GM12878 (cell line): ENCODE measurements at regions not wholly inside any gene's neighbourhood (a gene's known extent, or its start where the extent isn't known, plus 50 kb on each side); places are given as distances from the start of the nearest gene placed in this dataset.

Experiments
- ATAC-seq: fragments of 200-7000 bp; cut with Tn5 transposase; 3 replicates; pipeline ENCODE4 v1.9.1; 2020; ENCODE audit warnings: mild to moderate bottlenecking, moderate library complexity
- BruUV-seq: library from RNA; stranded (reverse); fragments of 400-500 nt; replicated peaks from 2 replicates; lab custom pipeline; 2021; lab: Mats Ljungman, UMichigan
- CTCF ChIA-PET: fragments of 300-600 bp; sonication (Branson Sonifier 250); formaldehyde crosslinking; extraction: SDS; loops from one replicate; lab custom pipeline; 2021; ENCODE audit warnings: inconsistent platforms; lab: Yijun Ruan, JAX
- POLR2A ChIA-PET: fragments of 350-600 bp; formaldehyde crosslinking; extraction: SDS; loops from one replicate; lab custom pipeline; 2021; ENCODE audit warnings: inconsistent platforms; lab: Charles Lee
- RAD21 ChIA-PET: fragments of 300-600 bp; sonication (Branson Sonifier 250); formaldehyde crosslinking; loops from one replicate; lab custom pipeline; 2023; ENCODE audit warnings: antibody characterized with exemption; ENCODE audit not compliant: unreplicated experiment; lab: Charles Lee
- SMC1A ChIA-PET: fragments of 300-600 bp; sonication (Branson Sonifier 250); formaldehyde crosslinking; loops from one replicate; lab custom pipeline; 2023; ENCODE audit not compliant: unreplicated experiment, uncharacterized antibody; lab: Charles Lee
- DNase-seq: peaks from one replicate; pipeline ENCODE4 v3.0.0-alpha.2; 2011; ENCODE audit warnings: low read depth, low spot score
- FAIRE-seq: peaks from 3 replicates; lab custom pipeline; 2011; peaks lifted over from hg19 to GRCh38; lab: Jason Lieb, UNC
- H2AFZ ChIP-seq: 2 replicates; pipeline ENCODE4 v1.6.0; 2011; ENCODE audit warnings: low read depth, low read length, control low read depth; ENCODE audit not compliant: control insufficient read depth
- H3K27ac ChIP-seq: 2 replicates; pipeline ENCODE4 v1.5.1; 2011; ENCODE audit warnings: control low read depth; ENCODE audit not compliant: control insufficient read depth, insufficient read depth
- H3K27me3 ChIP-seq, 2 experiments: replicated peaks in 1 of 2; 2 replicates each; pipeline versions ENCODE4 v1.6.0 to v1.6.1; 2011; ENCODE audit warnings: low read length in 1 of 2; ENCODE audit not compliant: control insufficient read depth in 2 of 2, insufficient read depth in 2 of 2
- H3K36me3 ChIP-seq, 2 experiments: 2 replicates each; pipeline ENCODE4 v1.5.1; 2011; ENCODE audit warnings: low read length in 1 of 2; ENCODE audit not compliant: control insufficient read depth in 2 of 2, insufficient read depth in 2 of 2
- H3K4me1 ChIP-seq: 2 replicates; pipeline ENCODE4 v1.6.1; 2011; ENCODE audit warnings: mild to moderate bottlenecking, low read length, moderate library complexity, mixed read lengths; ENCODE audit not compliant: control insufficient read depth, insufficient read depth
- H3K4me2 ChIP-seq: 2 replicates; pipeline ENCODE4 v1.6.0; 2011; ENCODE audit warnings: control low read depth; ENCODE audit not compliant: control insufficient read depth, insufficient read depth
- H3K4me3 ChIP-seq: fragments of 200-600 bp; sonication (generic); 2 replicates; pipeline ENCODE4 v1.5.1; 2016
- H3K79me2 ChIP-seq: 2 replicates; pipeline ENCODE4 v1.6.0; 2011; ENCODE audit warnings: low read length; ENCODE audit not compliant: control insufficient read depth, insufficient read depth
- H3K9ac ChIP-seq: 2 replicates; pipeline ENCODE4 v1.8.0; 2011; ENCODE audit warnings: low read length, control low read depth, mixed read lengths; ENCODE audit not compliant: control insufficient read depth, insufficient read depth
- H3K9me3 ChIP-seq: replicated peaks from 3 replicates; pipeline ENCODE4 v1.5.1; 2011; ENCODE audit warnings: mild to moderate bottlenecking, low read length; ENCODE audit not compliant: control insufficient read depth, insufficient read depth
- H4K20me1 ChIP-seq: 2 replicates; pipeline ENCODE4 v1.6.0; 2011; ENCODE audit not compliant: control insufficient read depth, insufficient read depth
- BCL3 ChIP-seq: IDR thresholded peaks from 2 replicates; pipeline ENCODE4 v1.6.1; 2011; ENCODE audit warnings: borderline replicate concordance, low read depth, mild to moderate bottlenecking, moderate library complexity, low read length; ENCODE audit not compliant: insufficient read depth, poor library complexity, severe bottlenecking
- CBX3 ChIP-seq: fragments of 200-600 bp; sonication (generic); IDR thresholded peaks from 2 replicates; pipeline ENCODE4 v1.6.1; 2016; ENCODE audit warnings: low read depth, borderline replicate concordance
- EGR1 ChIP-seq, 2 experiments: IDR thresholded peaks; 1 replicate in 1 of 2; 2 replicates in 1 of 2; pipeline ENCODE4 v1.6.1; 2011 to 2012; ENCODE audit warnings: low read depth in 2 of 2, low read length in 2 of 2, borderline replicate concordance in 1 of 2, mild to moderate bottlenecking in 1 of 2, moderate library complexity in 1 of 2
- ESRRA ChIP-seq: IDR thresholded peaks from 2 replicates; pipeline ENCODE4 v1.6.1; 2012; ENCODE audit warnings: mild to moderate bottlenecking, low read length, improper control_type of control experiment
- IRF3 ChIP-seq: fragments of 450-650 bp; IDR thresholded peaks from 2 replicates; pipeline ENCODE4 v1.6.1; 2014; ENCODE audit warnings: mild to moderate bottlenecking
- IRF5 ChIP-seq: fragments of 450-650 bp; IDR thresholded peaks from 2 replicates; pipeline ENCODE4 v1.6.1; 2017; ENCODE audit warnings: borderline replicate concordance
- LARP7 ChIP-seq: fragments of 450-650 bp; IDR thresholded peaks from 2 replicates; pipeline ENCODE4 v1.6.1; 2017; ENCODE audit warnings: mild to moderate bottlenecking
- MAX ChIP-seq: IDR thresholded peaks from 2 replicates; pipeline ENCODE4 v1.6.1; 2012; ENCODE audit warnings: low read depth, low read length, improper control_type of control experiment
- MXI1 ChIP-seq: fragments of 150-350 bp; IDR thresholded peaks from 2 replicates; pipeline ENCODE4 v1.6.1; 2011; ENCODE audit warnings: low read depth, mild to moderate bottlenecking, inconsistent platforms, low read length, improper control_type of control experiment
- NBN ChIP-seq: fragments of 450-650 bp; IDR thresholded peaks from 2 replicates; pipeline ENCODE4 v1.6.1; 2016
- NFIC ChIP-seq: IDR thresholded peaks from 2 replicates; pipeline ENCODE4 v1.6.1; 2012; ENCODE audit warnings: low read depth, mild to moderate bottlenecking, inconsistent platforms, low read length, moderate library complexity
- PAX8 ChIP-seq: fragments of 450-650 bp; IDR thresholded peaks from 2 replicates; pipeline ENCODE4 v1.6.1; 2017; ENCODE audit warnings: mild to moderate bottlenecking, moderate library complexity
- RB1 ChIP-seq: fragments of 450-650 bp; formaldehyde crosslinking; IDR thresholded peaks from 2 replicates; pipeline ENCODE4 v1.6.1; 2017; ENCODE audit warnings: mild to moderate bottlenecking, borderline replicate concordance
- SMARCA5 ChIP-seq: fragments of 450-650 bp; IDR thresholded peaks from 2 replicates; pipeline ENCODE4 v1.6.1; 2017; ENCODE audit warnings: mild to moderate bottlenecking
- SUPT20H ChIP-seq: IDR thresholded peaks from 2 replicates; pipeline ENCODE4 v1.6.1; 2011; ENCODE audit warnings: low read depth, mild to moderate bottlenecking, low read length, moderate library complexity, borderline replicate concordance; ENCODE audit not compliant: control insufficient read depth
- TCF12 ChIP-seq: IDR thresholded peaks from 2 replicates; pipeline ENCODE4 v1.6.1; 2011; ENCODE audit warnings: low read depth, mild to moderate bottlenecking, low read length
- ZNF622 ChIP-seq: fragments of 450-650 bp; IDR thresholded peaks from 2 replicates; pipeline ENCODE4 v1.6.1; 2017; ENCODE audit warnings: mild to moderate bottlenecking, inconsistent platforms
- WGBS: methylation state at CpG from one replicate; pipeline ENCODE4 v1.1.6; 2016; ENCODE audit warnings: low lambda C conversion rate; ENCODE audit not compliant: insufficient replicate concordance, insufficient coverage; ENCODE audit errors: missing lambda C conversion rate; 5-methylcytosine and 5-hydroxymethylcytosine counted together
- in situ Hi-C: fragments of 300-500 bp; cut with MboI; formaldehyde crosslinking; loops from 9 replicates; pipeline ENCODE4 v1.14.3; 2018; ENCODE audit warnings: mixed read lengths
- intact Hi-C: fragments of 100-400 bp; cut with micrococcal nuclease; formaldehyde crosslinking; loops from one replicate; pipeline ENCODE4 v1.14.2; 2022; ENCODE audit not compliant: unreplicated experiment

GRCh38 chr1:38178216-38178615 lies 131.6 kb upstream of the POU3F1 start:
- ChIA-PET POLR2A (no interaction called here), CTCF (no interaction called here), SMC1A (no interaction called here), RAD21 (no interaction called here)
- WGBS: 68% methylated on average over 6 of the region's 6 CpGs
- FAIRE-seq (no peak), DNase-seq (no peak), ATAC-seq (no peak)
- Histone ChIP-seq H3K36me3 (no peaks in the 10 kb centered on the region), H3K9me3 (no peaks in the 10 kb centered on the region; the same call in 2 of the 3 replicates), H4K20me1 (no peaks in the 10 kb centered on the region), H3K4me3 (no peak overlapping the region), H2AFZ (no peak overlapping the region), H3K27ac (no peak overlapping the region), H3K4me2 (no peak overlapping the region), H3K4me1 (peaks cover 18% of the 10 kb centered on the region), H3K27me3 (no peaks in the 10 kb centered on the region), H3K79me2 (no peaks in the 10 kb centered on the region), H3K9ac (no peak overlapping the region)
- intact Hi-C loops (loop anchor here (10.0 kb wide), 1 partner anchor 297 kb away; no protein-coding TSS in a partner anchor), in situ Hi-C loops (no loop called here)
- TF ChIP-seq SMARCA5 (no peak), TCF12 (no peak), MAX (no peak), LARP7 (no peak), PAX8 (no peak), MXI1 (no peak), RB1 (no peak), ESRRA (no peak), SUPT20H (no peak), NBN (no peak), IRF3 (no peak), IRF5 (no peak), BCL3 (no peak), CBX3 (no peak), NFIC (no peak), ZNF622 (no peak), EGR1 (IDR thresholded peaks at IDR 0.05; ENCODE audit: borderline replicate concordance in 1 of 2, low read depth in 2 of 2, low read length in 2 of 2) (no peak)
- BruUV-seq: no TSS peak
